ENCODE measurements at regions not wholly inside any gene's neighbourhood (a gene's known extent, or its start where the extent isn't known, plus 50 kb on each side); places are given as distances from the start of the nearest gene placed in this dataset.

DNA sequence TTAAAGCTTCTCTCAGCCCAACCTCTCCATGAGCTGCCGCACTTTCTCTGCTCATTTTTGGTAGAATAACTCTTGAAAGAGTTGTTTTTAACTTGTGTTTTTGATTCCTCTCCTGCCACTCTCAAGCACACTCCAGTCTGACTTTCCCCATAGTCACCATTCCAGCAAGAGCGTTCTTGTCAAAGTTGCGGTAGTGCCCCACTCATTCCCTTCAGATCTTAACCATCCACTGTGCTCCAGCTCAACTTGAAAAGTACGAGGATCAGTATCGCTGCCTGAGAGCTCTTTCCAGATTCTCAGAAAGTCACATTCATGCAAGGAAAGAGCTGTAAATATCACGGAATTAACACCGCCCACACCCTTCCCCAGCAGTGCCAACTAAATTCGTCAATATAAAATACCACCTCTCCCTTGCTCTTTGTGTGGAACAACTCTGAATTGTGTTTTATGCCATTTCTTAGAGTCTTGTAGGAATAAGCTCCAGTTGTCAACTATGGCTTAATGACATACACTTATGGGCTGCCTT is 59.7 kb upstream of the IL15 start:
- DNase-seq (ENCODE audit: low spot score) = no peak
- FAIRE-seq = no peak

DNA sequence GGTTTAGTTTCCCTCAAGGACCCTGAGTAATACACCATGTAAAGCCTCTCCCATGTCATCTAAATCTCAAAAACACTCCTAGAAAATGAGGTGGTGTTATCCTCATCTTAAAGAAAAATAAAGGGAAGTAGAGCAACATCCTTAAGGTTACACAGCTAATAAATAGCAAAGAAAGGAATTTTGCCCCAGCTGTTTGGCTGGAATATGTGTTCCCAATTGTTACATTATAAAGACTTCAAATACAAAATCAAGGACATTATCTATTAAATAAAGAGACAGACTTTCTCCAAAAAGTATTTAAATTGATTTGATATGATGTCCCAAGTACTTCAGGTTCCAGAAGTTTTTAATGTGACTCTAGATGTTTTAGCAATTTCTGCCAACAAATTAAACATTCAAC is 57.9 kb upstream of the IL15 start:
- FAIRE-seq (no peak), DNase-seq (ENCODE audit: low spot score) (no peak)

DNA sequence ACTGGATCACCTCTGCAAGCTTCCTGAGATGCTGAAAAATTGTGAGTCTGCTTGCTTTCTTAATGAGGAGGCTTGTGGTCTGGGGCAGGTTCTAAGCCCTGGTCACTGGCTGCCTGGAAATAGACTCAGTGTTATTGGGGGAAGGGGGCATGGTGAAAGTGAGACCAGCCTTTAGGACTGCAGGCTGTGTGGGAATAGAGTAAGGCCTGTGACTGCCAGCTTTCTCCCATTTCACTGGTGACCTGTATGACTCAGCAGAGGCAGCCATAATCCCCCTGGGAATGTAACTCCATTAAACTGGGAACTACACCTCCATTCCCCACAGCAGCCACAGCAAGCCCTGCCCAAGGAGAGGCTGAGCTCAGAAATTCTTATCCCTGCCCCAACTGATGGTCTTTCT is 55.9 kb upstream of the IL15 start:
- DNase-seq (ENCODE audit: low spot score) (peak; percentile 16), FAIRE-seq (no peak)
